ENCODE measurements at regions not wholly inside any gene's neighbourhood (a gene's known extent, or its start where the extent isn't known, plus 50 kb on each side); places are given as distances from the start of the nearest gene placed in this dataset.
A peak's percentile ranks its signal among the peaks of the same experiment; 100 is the strongest.

GRCh38 chr15:36468746-36469145 lies 110.7 kb upstream of the CDIN1 start:
- in situ Hi-C loops (cut with HindIII; ENCODE audit: low pct_ligation_motif_present, low pct_unique_long_range_greater_than_20kb, low sequenced_read_pairs) = no loop called here
- no peak for DNase-seq

- DNase-seq = no peak
- in situ Hi-C loops (cut with HindIII; ENCODE audit: low pct_ligation_motif_present, low pct_unique_long_range_greater_than_20kb, low sequenced_read_pairs) = no loop called here
These were observed 110.0 kb upstream of the CDIN1 start for GRCh38 chr15:36469311-36469966.

GRCh38 chr15:36472672-36473071 lies 106.8 kb upstream of the CDIN1 start:
- in situ Hi-C loops (cut with HindIII; ENCODE audit: low pct_ligation_motif_present, low pct_unique_long_range_greater_than_20kb, low sequenced_read_pairs) = no loop called here
- no peak for DNase-seq

- in situ Hi-C loops (cut with HindIII; ENCODE audit: low pct_ligation_motif_present, low pct_unique_long_range_greater_than_20kb, low sequenced_read_pairs) = no loop called here
These were observed 100.9 kb upstream of the CDIN1 start for GRCh38 chr15:36478561-36478960.

GRCh38 chr15:36479200-36479896 lies 100.1 kb upstream of the CDIN1 start:
- no peak for DNase-seq
- in situ Hi-C loops (cut with HindIII; ENCODE audit: low pct_ligation_motif_present, low pct_unique_long_range_greater_than_20kb, low sequenced_read_pairs) = no loop called here

More at GRCh38 chr15:36478561-36478960, 100.9 kb upstream of the CDIN1 start:
- no peak for DNase-seq

- in situ Hi-C loops (cut with HindIII; ENCODE audit: low pct_ligation_motif_present, low pct_unique_long_range_greater_than_20kb, low sequenced_read_pairs) = no loop called here
- no peak for DNase-seq
These were observed 98.3 kb upstream of the CDIN1 start for GRCh38 chr15:36481156-36481555.

GRCh38 chr15:36483409-36483808 lies 96.0 kb upstream of the CDIN1 start:
- in situ Hi-C loops (cut with HindIII; ENCODE audit: low pct_ligation_motif_present, low pct_unique_long_range_greater_than_20kb, low sequenced_read_pairs) = no loop called here
- no peak for DNase-seq

- no peak for DNase-seq
- in situ Hi-C loops (cut with HindIII; ENCODE audit: low pct_ligation_motif_present, low pct_unique_long_range_greater_than_20kb, low sequenced_read_pairs) = no loop called here
These were observed 95.2 kb upstream of the CDIN1 start for GRCh38 chr15:36484038-36484778.

- DNase-seq = no peak
- in situ Hi-C loops (cut with HindIII; ENCODE audit: low pct_ligation_motif_present, low pct_unique_long_range_greater_than_20kb, low sequenced_read_pairs) = no loop called here
These were observed 87.5 kb upstream of the CDIN1 start for GRCh38 chr15:36491912-36492311.

- in situ Hi-C loops (cut with HindIII; ENCODE audit: low pct_ligation_motif_present, low pct_unique_long_range_greater_than_20kb, low sequenced_read_pairs) = no loop called here
- no peak for DNase-seq
These were observed 83.9 kb upstream of the CDIN1 start for GRCh38 chr15:36495456-36495991.

- DNase-seq = no peak
- in situ Hi-C loops (cut with HindIII; ENCODE audit: low pct_ligation_motif_present, low pct_unique_long_range_greater_than_20kb, low sequenced_read_pairs) = no loop called here
These were observed 81.5 kb upstream of the CDIN1 start for GRCh38 chr15:36497901-36498300.

GRCh38 chr15:36498401-36498800 lies 81.0 kb upstream of the CDIN1 start:
- in situ Hi-C loops (cut with HindIII; ENCODE audit: low pct_ligation_motif_present, low pct_unique_long_range_greater_than_20kb, low sequenced_read_pairs) = no loop called here

GRCh38 chr15:36498916-36499315 lies 80.5 kb upstream of the CDIN1 start:
- DNase-seq = no peak
- in situ Hi-C loops (cut with HindIII; ENCODE audit: low pct_ligation_motif_present, low pct_unique_long_range_greater_than_20kb, low sequenced_read_pairs) = no loop called here

More at GRCh38 chr15:36498401-36498800, 81.0 kb upstream of the CDIN1 start:
- no peak for DNase-seq

GRCh38 chr15:36499412-36500389 lies 79.7 kb upstream of the CDIN1 start:
- DNase-seq = no peak
- in situ Hi-C loops (cut with HindIII; ENCODE audit: low pct_ligation_motif_present, low pct_unique_long_range_greater_than_20kb, low sequenced_read_pairs) = no loop called here

GRCh38 chr15:36501063-36501678 lies 78.3 kb upstream of the CDIN1 start:
- peak; percentile 70 for DNase-seq
- in situ Hi-C loops (cut with HindIII; ENCODE audit: low pct_ligation_motif_present, low pct_unique_long_range_greater_than_20kb, low sequenced_read_pairs) = no loop called here

- no peak for DNase-seq
- in situ Hi-C loops (cut with HindIII; ENCODE audit: low pct_ligation_motif_present, low pct_unique_long_range_greater_than_20kb, low sequenced_read_pairs) = no loop called here
These were observed 76.9 kb upstream of the CDIN1 start for GRCh38 chr15:36502509-36502908.

GRCh38 chr15:36506733-36507356 lies 72.6 kb upstream of the CDIN1 start:
- DNase-seq = no peak
- in situ Hi-C loops (cut with HindIII; ENCODE audit: low pct_ligation_motif_present, low pct_unique_long_range_greater_than_20kb, low sequenced_read_pairs) = no loop called here

Measured in ACHN (cell line).